Bronchial epithelial cell (primary cell): ENCODE measurements at regions not wholly inside any gene's neighbourhood (a gene's known extent, or its start where the extent isn't known, plus 50 kb on each side); places are given as distances from the start of the nearest gene placed in this dataset.

ENCODE experiments used
- DNase-seq: peaks from one replicate; pipeline ENCODE4 v3.0.0-alpha.2; 2010; ENCODE audit warnings: low read depth
- FAIRE-seq: peaks from 2 replicates; lab custom pipeline; 2011; peaks lifted over from hg19 to GRCh38; lab: Jason Lieb, UNC
- H3K27me3 ChIP-seq: 2 replicates; pipeline ENCODE4 v1.5.1; 2011; ENCODE audit warnings: low read length; ENCODE audit not compliant: control insufficient read depth, insufficient read depth
- H3K36me3 ChIP-seq: 2 replicates; pipeline ENCODE4 v1.5.1; 2011; ENCODE audit warnings: low read length; ENCODE audit not compliant: control insufficient read depth, insufficient read depth
- H3K4me3 ChIP-seq: 2 replicates; pipeline ENCODE4 v1.5.1; 2011; ENCODE audit warnings: mild to moderate bottlenecking, low read depth, low read length, control low read depth
- TF ChIP-seq, protein P1 (sequence below): IDR thresholded peaks from 2 replicates; pipeline ENCODE4 v1.5.1; 2011; ENCODE audit warnings: mild to moderate bottlenecking, moderate library complexity, low read length, control low read depth, inconsistent platforms; ENCODE audit not compliant: insufficient read depth, severe bottlenecking

DNA sequence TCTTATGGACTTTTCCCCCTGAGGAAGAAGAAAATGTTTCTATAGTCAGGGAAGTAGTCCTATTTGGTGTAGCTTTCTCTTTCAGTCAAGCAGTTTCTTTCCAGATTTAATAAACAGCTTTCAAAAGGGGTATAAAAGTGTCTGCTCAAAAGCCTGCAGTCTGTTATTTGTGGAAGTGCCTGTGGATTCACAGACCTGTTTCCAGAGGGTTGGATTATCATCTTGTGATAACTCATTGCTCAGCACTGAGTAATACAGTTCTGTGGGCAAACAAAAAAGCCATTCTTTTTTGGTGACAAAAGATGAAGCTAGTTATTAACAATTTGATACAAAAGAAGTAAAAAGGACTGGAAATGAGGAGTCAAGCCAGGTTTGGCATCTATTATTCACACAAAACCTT is 358.2 kb upstream of the ID4 start:
- peak; percentile 68 for DNase-seq
- H3K4me3 ChIP-seq: no peak overlapping the region
- no peaks in the 10 kb centered on the region for H3K27me3 ChIP-seq
- TF ChIP-seq, protein P1, sequence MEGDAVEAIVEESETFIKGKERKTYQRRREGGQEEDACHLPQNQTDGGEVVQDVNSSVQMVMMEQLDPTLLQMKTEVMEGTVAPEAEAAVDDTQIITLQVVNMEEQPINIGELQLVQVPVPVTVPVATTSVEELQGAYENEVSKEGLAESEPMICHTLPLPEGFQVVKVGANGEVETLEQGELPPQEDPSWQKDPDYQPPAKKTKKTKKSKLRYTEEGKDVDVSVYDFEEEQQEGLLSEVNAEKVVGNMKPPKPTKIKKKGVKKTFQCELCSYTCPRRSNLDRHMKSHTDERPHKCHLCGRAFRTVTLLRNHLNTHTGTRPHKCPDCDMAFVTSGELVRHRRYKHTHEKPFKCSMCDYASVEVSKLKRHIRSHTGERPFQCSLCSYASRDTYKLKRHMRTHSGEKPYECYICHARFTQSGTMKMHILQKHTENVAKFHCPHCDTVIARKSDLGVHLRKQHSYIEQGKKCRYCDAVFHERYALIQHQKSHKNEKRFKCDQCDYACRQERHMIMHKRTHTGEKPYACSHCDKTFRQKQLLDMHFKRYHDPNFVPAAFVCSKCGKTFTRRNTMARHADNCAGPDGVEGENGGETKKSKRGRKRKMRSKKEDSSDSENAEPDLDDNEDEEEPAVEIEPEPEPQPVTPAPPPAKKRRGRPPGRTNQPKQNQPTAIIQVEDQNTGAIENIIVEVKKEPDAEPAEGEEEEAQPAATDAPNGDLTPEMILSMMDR: no peak
- no peak for FAIRE-seq
- H3K36me3 ChIP-seq: no peaks in the 10 kb centered on the region

DNA sequence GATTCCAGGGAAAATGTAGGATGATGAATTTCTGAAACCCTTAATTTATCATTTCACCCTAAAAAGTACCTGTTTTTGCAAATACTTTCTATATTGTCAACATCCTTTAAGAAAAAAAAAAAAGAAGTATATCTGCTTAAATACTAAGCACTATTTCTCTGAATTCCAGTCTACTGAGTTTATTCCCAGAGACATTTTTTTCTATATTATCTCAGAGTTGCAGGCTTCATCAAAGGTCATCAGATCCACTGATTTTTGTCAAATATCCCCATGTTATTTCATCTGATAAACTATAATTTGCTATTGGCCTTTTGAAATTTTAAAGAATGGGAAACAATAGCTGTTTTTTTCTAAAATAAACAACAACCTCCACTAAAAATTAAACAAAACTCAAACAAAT is 357.6 kb upstream of the ID4 start:
- TF ChIP-seq, protein P1: no peak
- no peak for FAIRE-seq

DNA sequence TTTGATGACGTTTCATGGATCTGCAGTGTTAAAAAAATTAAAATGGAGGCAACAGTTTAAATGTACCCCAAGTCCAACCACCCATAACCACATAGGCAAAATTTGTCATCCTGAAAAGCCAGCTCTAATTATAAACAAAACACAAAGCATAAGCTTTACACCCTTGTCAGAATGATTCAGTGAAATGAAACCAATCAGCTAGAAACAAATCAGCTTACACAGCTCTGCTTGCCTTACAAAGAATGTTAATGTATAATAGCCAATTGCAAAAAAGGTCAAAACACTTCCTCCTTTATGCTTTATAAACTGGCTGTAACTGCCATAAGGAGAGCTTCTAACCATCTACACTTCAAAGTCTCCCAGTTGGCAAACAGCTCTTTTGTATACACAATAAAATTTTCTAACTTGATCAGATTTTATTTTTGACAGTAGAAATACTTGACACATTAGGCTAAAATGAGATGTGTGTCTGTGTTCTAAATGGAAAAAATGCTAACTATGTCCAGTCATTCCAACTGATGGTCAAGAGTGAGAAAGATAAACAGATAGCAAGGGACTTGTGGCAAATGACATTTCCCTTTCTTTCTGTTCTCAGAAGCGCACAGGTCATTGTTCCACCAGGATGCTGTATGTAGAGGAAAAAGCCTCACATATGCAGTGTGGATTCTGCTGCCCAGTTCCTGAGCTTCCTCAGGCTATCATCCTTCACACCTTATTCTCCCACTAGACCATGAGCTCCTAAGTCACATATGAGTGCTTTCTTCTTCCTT is 344.3 kb upstream of the ID4 start:
- H3K36me3 ChIP-seq: no peaks in the 10 kb centered on the region
- H3K27me3 ChIP-seq: no peaks in the 10 kb centered on the region
- DNase-seq: no peak
- no peak for FAIRE-seq
- TF ChIP-seq, protein P1: no peak
- no peak overlapping the region for H3K4me3 ChIP-seq

More for the DNA sequence above, 357.6 kb upstream of the ID4 start:
- no peak overlapping the region for H3K4me3 ChIP-seq
- no peaks in the 10 kb centered on the region for H3K27me3 ChIP-seq
- no peak for DNase-seq
- H3K36me3 ChIP-seq: no peaks in the 10 kb centered on the region

DNA sequence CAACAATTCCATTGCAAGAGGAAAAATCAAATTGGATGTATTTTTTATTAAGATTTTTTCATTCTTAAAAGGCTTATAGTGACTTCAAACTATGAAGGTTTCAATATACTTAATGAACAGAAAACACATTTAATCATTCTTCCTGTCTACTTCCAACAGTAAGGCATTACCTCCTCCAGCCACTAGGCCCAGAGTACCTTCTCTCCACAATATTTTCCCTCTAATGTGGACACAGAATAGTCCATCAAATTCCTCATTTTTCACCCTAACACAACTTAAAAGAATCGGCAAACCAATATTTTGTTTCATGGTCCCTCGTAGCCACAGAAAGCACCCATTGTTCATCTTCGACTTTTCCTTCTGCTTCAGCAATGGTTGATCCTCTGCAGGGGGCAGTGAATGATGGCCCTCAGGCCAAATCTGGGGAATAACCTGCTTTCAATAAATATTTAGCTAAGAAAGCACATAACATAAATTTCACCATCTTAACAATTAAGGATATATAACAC is 335.4 kb upstream of the ID4 start:
- TF ChIP-seq, protein P1: no peak
- FAIRE-seq: no peak
- H3K27me3 ChIP-seq: no peaks in the 10 kb centered on the region
- no peaks in the 10 kb centered on the region for H3K36me3 ChIP-seq
- H3K4me3 ChIP-seq: no peak overlapping the region
- DNase-seq: no peak

DNA sequence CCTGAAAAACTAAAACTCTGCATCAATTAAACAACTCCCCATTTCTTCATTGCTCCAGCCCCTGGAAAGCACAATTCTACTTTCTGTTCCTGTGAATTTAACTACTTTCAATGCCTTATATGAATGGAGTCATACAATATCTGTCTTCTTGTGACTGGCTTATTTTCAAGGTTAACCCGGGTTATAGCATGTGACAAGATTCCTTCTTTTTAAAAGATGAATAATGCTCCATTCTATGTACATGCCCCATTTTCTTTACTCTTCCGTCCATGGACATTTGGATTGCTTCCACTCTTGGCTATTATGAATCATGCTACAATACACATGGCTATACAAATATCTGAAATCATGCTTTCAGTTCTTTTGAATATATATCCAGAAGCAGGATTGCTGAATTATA is 334.9 kb upstream of the ID4 start:
- no peaks in the 10 kb centered on the region for H3K27me3 ChIP-seq
- FAIRE-seq: no peak
- TF ChIP-seq, protein P1: no peak
- H3K36me3 ChIP-seq: no peaks in the 10 kb centered on the region
- no peak overlapping the region for H3K4me3 ChIP-seq
- DNase-seq: no peak
